A673 (cell line): ENCODE measurements at regions not wholly inside any gene's neighbourhood (a gene's known extent, or its start where the extent isn't known, plus 50 kb on each side); places are given as distances from the start of the nearest gene placed in this dataset.

Experiments
- EZH2 ChIP-seq: fragments of 200-600 bp; sonication (generic); IDR thresholded peaks from 2 replicates; pipeline ENCODE4 v1.6.1; 2017; ENCODE audit warnings: borderline replicate concordance, low read depth, mild to moderate bottlenecking, mixed read lengths, antibody characterized with exemption, low read length; ENCODE audit not compliant: poor library complexity, severe bottlenecking
- TF ChIP-seq, protein P1 (sequence below): fragments of 300-800, 200-600 bp; sonication (generic); conservative IDR thresholded peaks from 2 replicates; pipeline ENCODE4 v1.5.1; 2017; ENCODE audit warnings: low read depth, mild to moderate bottlenecking, antibody characterized with exemption, low read length, moderate library complexity, mixed read lengths

DNA sequence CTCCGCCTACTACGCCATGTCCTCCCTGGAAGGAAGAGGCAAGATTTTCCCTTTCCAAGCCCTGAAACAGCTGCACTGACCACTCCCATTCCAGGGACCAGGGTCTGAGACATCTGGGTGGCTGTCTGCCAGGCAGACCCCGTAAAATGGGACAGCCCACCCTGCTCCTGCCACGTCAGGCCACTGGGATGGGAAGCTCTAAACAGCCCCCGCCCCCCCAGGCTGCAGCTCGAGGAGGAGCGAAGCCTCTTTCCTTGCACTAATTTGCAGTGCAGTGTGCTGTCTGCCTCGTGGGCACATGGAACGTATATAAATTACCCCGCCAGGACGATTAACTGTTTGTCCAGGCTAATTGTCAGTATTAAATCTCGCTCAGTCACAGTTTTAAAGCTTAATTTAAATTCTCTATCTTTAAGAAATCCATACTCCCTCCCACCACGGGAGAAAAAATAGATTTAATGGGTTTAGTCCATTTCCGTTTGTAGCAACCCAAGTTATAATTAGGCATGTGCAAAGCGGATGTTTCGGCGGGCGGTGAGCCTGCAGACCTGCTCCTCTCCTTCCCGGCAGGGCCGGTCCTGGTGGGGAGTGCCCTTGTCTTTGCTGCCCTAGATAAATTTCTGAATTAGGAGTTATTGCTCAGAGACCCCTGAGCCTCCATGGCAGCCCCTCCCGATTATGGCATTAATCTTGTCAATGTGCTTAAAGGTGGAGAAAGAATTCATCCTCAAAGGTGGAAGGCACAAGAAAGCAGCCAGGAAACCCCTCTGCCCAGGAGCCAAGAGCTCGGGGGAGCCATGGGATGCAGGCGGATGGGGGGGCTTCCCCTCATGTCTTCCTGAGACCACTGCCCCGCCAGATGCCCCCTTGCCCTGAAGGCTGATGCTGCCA lies 268.0 kb upstream of the TNRC6C start:
- TF ChIP-seq, protein P1, sequence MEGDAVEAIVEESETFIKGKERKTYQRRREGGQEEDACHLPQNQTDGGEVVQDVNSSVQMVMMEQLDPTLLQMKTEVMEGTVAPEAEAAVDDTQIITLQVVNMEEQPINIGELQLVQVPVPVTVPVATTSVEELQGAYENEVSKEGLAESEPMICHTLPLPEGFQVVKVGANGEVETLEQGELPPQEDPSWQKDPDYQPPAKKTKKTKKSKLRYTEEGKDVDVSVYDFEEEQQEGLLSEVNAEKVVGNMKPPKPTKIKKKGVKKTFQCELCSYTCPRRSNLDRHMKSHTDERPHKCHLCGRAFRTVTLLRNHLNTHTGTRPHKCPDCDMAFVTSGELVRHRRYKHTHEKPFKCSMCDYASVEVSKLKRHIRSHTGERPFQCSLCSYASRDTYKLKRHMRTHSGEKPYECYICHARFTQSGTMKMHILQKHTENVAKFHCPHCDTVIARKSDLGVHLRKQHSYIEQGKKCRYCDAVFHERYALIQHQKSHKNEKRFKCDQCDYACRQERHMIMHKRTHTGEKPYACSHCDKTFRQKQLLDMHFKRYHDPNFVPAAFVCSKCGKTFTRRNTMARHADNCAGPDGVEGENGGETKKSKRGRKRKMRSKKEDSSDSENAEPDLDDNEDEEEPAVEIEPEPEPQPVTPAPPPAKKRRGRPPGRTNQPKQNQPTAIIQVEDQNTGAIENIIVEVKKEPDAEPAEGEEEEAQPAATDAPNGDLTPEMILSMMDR, result no peak
- no peak for TF ChIP-seq EZH2
